ENCODE measurements at regions not wholly inside any gene's neighbourhood (a gene's known extent, or its start where the extent isn't known, plus 50 kb on each side); places are given as distances from the start of the nearest gene placed in this dataset.

- DNase-seq (ENCODE audit: low spot score in 2 of 2) = no peak
- Mint-ChIP-seq H3K27ac (no peak overlapping the region), H3K36me3 (no peaks in the 10 kb centered on the region), H3K9me3 (no peaks in the 10 kb centered on the region)
- ATAC-seq = no peak
Observed at GRCh38 chr17:36739208-36739607, 137.8 kb downstream of the MRM1 start.

- ATAC-seq (no peak), DNase-seq (ENCODE audit: low spot score in 2 of 2) (no peak)
- Mint-ChIP-seq H3K36me3 (no peaks in the 10 kb centered on the region), H3K27ac (no peak overlapping the region), H3K9me3 (no peaks in the 10 kb centered on the region)
Observed at GRCh38 chr17:36740157-36740556, 138.8 kb downstream of the MRM1 start.

GRCh38 chr17:36741019-36741902 is 139.9 kb downstream of the MRM1 start:
- Mint-ChIP-seq H3K9me3 (no peaks in the 10 kb centered on the region), H3K27ac (peak overlapping the region in 1 of 2 donors; percentile 57), H3K36me3 (no peaks in the 10 kb centered on the region)
- DNase-seq (ENCODE audit: low spot score in 2 of 2) (no peak), ATAC-seq (no peak)

- DNase-seq (ENCODE audit: low spot score in 2 of 2) (no peak), ATAC-seq (no peak)
- Mint-ChIP-seq H3K9me3 (no peaks in the 10 kb centered on the region), H3K27ac (peak overlapping the region in 1 of 2 donors; percentile 2), H3K36me3 (no peaks in the 10 kb centered on the region)
Observed at GRCh38 chr17:36742267-36743000, 141.1 kb downstream of the MRM1 start.

GRCh38 chr17:36743130-36743529 is 141.7 kb downstream of the MRM1 start:
- no peak for ATAC-seq
- H3K36me3 Mint-ChIP-seq = no peaks in the 10 kb centered on the region
- no peak overlapping the region for H3K27ac Mint-ChIP-seq
- no peak for DNase-seq (ENCODE audit: low spot score in 2 of 2)
- H3K9me3 Mint-ChIP-seq = no peaks in the 10 kb centered on the region

- Mint-ChIP-seq H3K27ac (no peak overlapping the region), H3K9me3 (no peaks in the 10 kb centered on the region), H3K36me3 (no peaks in the 10 kb centered on the region)
- no peak for ATAC-seq
- DNase-seq (ENCODE audit: low spot score in 2 of 2) = no peak
Observed at GRCh38 chr17:36746381-36747053, 145.1 kb downstream of the MRM1 start.

- Mint-ChIP-seq H3K27ac (peak overlapping the region in 1 of 2 donors; percentile 56), H3K9me3 (no peaks in the 10 kb centered on the region), H3K36me3 (no peaks in the 10 kb centered on the region)
- no peak for DNase-seq (ENCODE audit: low spot score in 2 of 2)
- ATAC-seq = no peak
Observed at GRCh38 chr17:36747861-36748260, 146.5 kb downstream of the MRM1 start.

GRCh38 chr17:36748272-36748671 is 146.9 kb downstream of the MRM1 start:
- no peak for ATAC-seq
- Mint-ChIP-seq H3K27ac (no peak overlapping the region), H3K9me3 (no peaks in the 10 kb centered on the region), H3K36me3 (no peaks in the 10 kb centered on the region)
- DNase-seq (ENCODE audit: low spot score in 2 of 2) = no peak

- ATAC-seq (no peak), DNase-seq (ENCODE audit: low spot score in 2 of 2) (no peak)
- H3K36me3 Mint-ChIP-seq = no peaks in the 10 kb centered on the region
- no peaks in the 10 kb centered on the region for H3K9me3 Mint-ChIP-seq
- H3K27ac Mint-ChIP-seq = no peak overlapping the region
Observed at GRCh38 chr17:36749493-36749892, 148.1 kb downstream of the MRM1 start.

- DNase-seq (ENCODE audit: low spot score in 2 of 2) (no peak), ATAC-seq (no peak)
- Mint-ChIP-seq H3K27ac (no peak overlapping the region), H3K36me3 (no peaks in the 10 kb centered on the region), H3K9me3 (no peaks in the 10 kb centered on the region)
Observed at GRCh38 chr17:36750316-36750885, 149.0 kb downstream of the MRM1 start.

- H3K9me3 Mint-ChIP-seq = no peaks in the 10 kb centered on the region
- no peak for DNase-seq (ENCODE audit: low spot score in 2 of 2)
- no peak overlapping the region for H3K27ac Mint-ChIP-seq
- ATAC-seq = no peak
- H3K36me3 Mint-ChIP-seq = no peaks in the 10 kb centered on the region
Observed at GRCh38 chr17:36752096-36752888, 150.9 kb downstream of the MRM1 start.

GRCh38 chr17:36755586-36755985 is 154.2 kb downstream of the MRM1 start:
- no peaks in the 10 kb centered on the region for H3K36me3 Mint-ChIP-seq
- peak; percentile 34 to 54 for ATAC-seq
- DNase-seq (ENCODE audit: low spot score in 2 of 2) = peak in 1 of 2 donors; percentile 42
- peak overlapping the region in 1 of 2 donors; percentile 28 for H3K27ac Mint-ChIP-seq
- H3K9me3 Mint-ChIP-seq = no peaks in the 10 kb centered on the region

- Mint-ChIP-seq H3K36me3 (no peaks in the 10 kb centered on the region), H3K27ac (no peak overlapping the region), H3K9me3 (peaks cover 3 to 5% of the 10 kb centered on the region in 2 donors)
- DNase-seq (ENCODE audit: low spot score in 2 of 2) = no peak
- no peak for ATAC-seq
Observed at GRCh38 chr17:36756695-36757094, 155.3 kb downstream of the MRM1 start.

GRCh38 chr17:36760425-36760824 is 159.0 kb downstream of the MRM1 start:
- ATAC-seq (no peak), DNase-seq (ENCODE audit: low spot score in 2 of 2) (no peak)
- Mint-ChIP-seq H3K36me3 (no peaks in the 10 kb centered on the region), H3K9me3 (peaks cover 3 to 5% of the 10 kb centered on the region in 2 donors), H3K27ac (no peak overlapping the region)

- Mint-ChIP-seq H3K9me3 (peaks cover 3 to 5% of the 10 kb centered on the region in 2 donors), H3K36me3 (no peaks in the 10 kb centered on the region), H3K27ac (no peak overlapping the region)
- DNase-seq (ENCODE audit: low spot score in 2 of 2) (no peak), ATAC-seq (no peak)
Observed at GRCh38 chr17:36761203-36761950, 160.0 kb downstream of the MRM1 start.
